Muscle of leg (tissue), 3 donors: ENCODE measurements at regions not wholly inside any gene's neighbourhood (a gene's known extent, or its start where the extent isn't known, plus 50 kb on each side); places are given as distances from the start of the nearest gene placed in this dataset.

Experiments used
- DNase-seq: peaks from one replicate; pipeline ENCODE4 v3.0.0; 2013
- H3K27ac ChIP-seq: one replicate; pipeline ENCODE4 v1.5.1; 2013; ENCODE audit warnings: mild to moderate bottlenecking, low read length, control low read depth
- H3K27me3 ChIP-seq: one replicate; pipeline ENCODE4 v1.6.1; 2013; ENCODE audit warnings: low read length; ENCODE audit not compliant: control insufficient read depth, insufficient read depth
- H3K36me3 ChIP-seq: one replicate; pipeline ENCODE4 v1.6.1; 2013; ENCODE audit warnings: low read length; ENCODE audit not compliant: control insufficient read depth, insufficient read depth
- H3K4me1 ChIP-seq: one replicate; pipeline ENCODE4 v1.6.1; 2013; ENCODE audit warnings: low read length; ENCODE audit not compliant: control insufficient read depth, insufficient read depth
- H3K4me3 ChIP-seq: one replicate; pipeline ENCODE4 v1.5.1; 2013; ENCODE audit warnings: low read length, control low read depth
- H3K9me3 ChIP-seq: replicated peaks from 2 replicates; pipeline ENCODE4 v1.6.1; 2013; ENCODE audit warnings: low read depth, low read length; ENCODE audit not compliant: control insufficient read depth
- WGBS: methylation state at CpG from one replicate; pipeline ENCODE4 v1.1.5; 2013; ENCODE audit warnings: missing lambda C conversion rate; ENCODE audit not compliant: insufficient coverage; 5-methylcytosine and 5-hydroxymethylcytosine counted together

- no CpG with 5 or more reads among the region's 1 CpG for WGBS
These were observed 136.3 kb upstream of the GLI3 start for GRCh38 chr7:42373285-42373684.

DNA sequence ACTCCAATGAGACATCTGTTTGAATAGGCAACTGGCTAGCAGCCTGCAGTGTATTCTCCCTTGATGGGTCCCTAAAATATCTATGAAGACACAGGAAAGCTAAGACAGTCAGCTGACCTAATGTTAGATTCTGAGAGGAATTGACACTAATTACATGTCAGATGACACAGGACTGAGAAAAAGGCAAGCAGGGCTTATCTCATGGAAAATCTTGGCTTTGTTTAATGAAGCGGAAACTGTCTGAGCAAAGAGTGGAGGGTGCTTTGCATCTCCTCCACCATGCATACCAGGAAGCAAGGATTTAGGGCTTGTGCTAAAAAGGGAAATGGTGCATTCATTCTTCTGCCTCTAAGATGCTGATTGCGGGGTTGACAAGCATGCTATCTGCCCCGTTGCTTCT, 135.5 kb upstream of the GLI3 start:
- WGBS: no CpG with 5 or more reads among the region's 3 CpGs
- Histone ChIP-seq H3K36me3 (no peaks in the 10 kb centered on the region), H3K27me3 (no peaks in the 10 kb centered on the region), H3K4me1 (peaks cover 3% of the 10 kb centered on the region), H3K27ac (no peak overlapping the region), H3K4me3 (no peak overlapping the region), H3K9me3 (peaks cover 2% of the 10 kb centered on the region)
- peak; percentile 35 for DNase-seq

More at GRCh38 chr7:42373285-42373684, 136.3 kb upstream of the GLI3 start:
- Histone ChIP-seq H3K27ac (no peak overlapping the region), H3K4me3 (no peak overlapping the region), H3K27me3 (no peaks in the 10 kb centered on the region), H3K36me3 (no peaks in the 10 kb centered on the region), H3K9me3 (peaks cover 2% of the 10 kb centered on the region), H3K4me1 (peaks cover 3% of the 10 kb centered on the region)
- DNase-seq: no peak

DNA sequence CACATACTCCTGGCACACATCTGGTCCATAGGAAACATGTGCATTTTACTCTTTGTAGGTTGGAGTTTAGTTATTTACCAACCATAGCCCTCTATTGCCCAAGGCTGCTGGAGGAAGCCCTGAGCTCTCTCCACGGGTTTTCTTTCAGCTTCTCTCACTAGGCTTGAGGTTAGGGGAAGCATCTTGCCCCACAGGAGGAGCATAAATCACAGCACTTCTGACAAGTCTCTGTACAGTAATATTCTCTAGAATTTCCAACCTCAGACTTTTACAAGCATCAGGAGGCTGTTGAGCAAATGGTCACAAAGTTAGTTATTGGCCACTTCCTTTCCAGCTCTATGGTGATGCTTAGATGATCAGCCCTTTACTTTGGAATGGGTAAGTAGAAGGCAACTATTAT, 122.9 kb upstream of the GLI3 start:
- WGBS: no CpG with 5 or more reads among the region's 1 CpG
- Histone ChIP-seq H3K36me3 (no peaks in the 10 kb centered on the region), H3K4me1 (no peaks in the 10 kb centered on the region), H3K27ac (no peak overlapping the region), H3K27me3 (no peaks in the 10 kb centered on the region), H3K4me3 (no peak overlapping the region), H3K9me3 (no peaks in the 10 kb centered on the region)
- DNase-seq: no peak

DNA sequence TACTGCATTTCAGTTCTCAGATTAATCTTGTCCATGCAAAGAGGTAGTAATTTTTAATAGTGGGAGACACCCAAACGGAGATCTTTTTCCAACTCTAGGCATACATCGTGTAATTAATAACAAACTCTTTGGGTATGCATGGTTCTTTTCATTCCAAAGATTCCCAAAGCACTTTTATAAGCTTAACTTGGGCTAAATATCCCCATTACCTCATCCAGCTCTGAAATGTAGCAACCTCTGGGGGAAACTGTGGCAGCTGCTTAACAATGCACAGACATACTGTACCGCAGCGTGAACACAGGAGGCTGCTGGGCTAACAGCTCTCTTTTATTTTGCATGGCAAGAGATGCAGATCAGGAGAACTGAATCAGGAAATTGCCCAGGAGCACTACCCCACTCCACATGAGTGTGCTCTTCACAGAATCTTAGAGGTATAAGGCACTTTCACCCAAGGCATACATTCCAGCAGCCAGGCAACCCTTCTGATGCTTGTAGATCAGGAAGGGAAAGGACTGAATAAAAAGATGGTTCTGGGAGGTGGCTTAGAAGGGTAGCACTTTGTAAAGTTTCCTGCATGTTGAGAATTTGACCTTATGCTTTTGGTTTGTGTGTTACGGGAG, 114.4 kb upstream of the GLI3 start:
- 21% methylated on average over 2 of the region's 5 CpGs for WGBS
- peaks cover 39% of the 10 kb centered on the region for H3K4me1 ChIP-seq
- DNase-seq: peak; percentile 91
- peak overlapping the region; percentile 67 for H3K27ac ChIP-seq
- no peak overlapping the region for H3K4me3 ChIP-seq
- H3K9me3 ChIP-seq: no peaks in the 10 kb centered on the region
- H3K27me3 ChIP-seq: no peaks in the 10 kb centered on the region
- H3K36me3 ChIP-seq: no peaks in the 10 kb centered on the region

- Histone ChIP-seq H3K36me3 (no peaks in the 10 kb centered on the region), H3K27ac (peak overlapping the region; percentile 67), H3K27me3 (no peaks in the 10 kb centered on the region), H3K4me1 (peaks cover 39% of the 10 kb centered on the region), H3K4me3 (no peak overlapping the region), H3K9me3 (no peaks in the 10 kb centered on the region)
- no CpG with 5 or more reads among the region's 2 CpGs for WGBS
- peak; percentile 91 for DNase-seq
These were observed 113.8 kb upstream of the GLI3 start for GRCh38 chr7:42350801-42351200.

DNA sequence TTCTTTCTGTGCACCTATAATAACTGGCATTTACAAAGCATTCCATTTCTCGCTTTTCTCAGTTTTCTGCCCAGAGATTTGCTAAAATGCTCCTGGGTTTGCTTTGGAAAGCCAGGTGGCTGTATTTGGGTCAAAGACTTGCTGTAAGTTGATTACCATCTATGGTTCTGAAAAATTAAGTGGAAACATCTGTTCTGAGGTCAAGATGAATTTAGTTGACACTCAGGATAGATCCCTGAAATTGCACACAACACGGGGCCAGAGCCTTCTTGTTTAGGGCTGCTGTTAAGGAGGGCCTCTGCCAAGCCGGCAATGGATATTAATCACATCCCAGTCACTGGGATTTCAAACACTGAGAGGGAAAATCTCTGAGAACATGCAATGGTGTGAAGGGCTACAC, 111.6 kb upstream of the GLI3 start:
- peak; percentile 76 for DNase-seq
- H3K4me1 ChIP-seq: peaks cover 41% of the 10 kb centered on the region
- no CpG with 5 or more reads among the region's 3 CpGs for WGBS
- H3K4me3 ChIP-seq: no peak overlapping the region
- no peaks in the 10 kb centered on the region for H3K27me3 ChIP-seq
- no peaks in the 10 kb centered on the region for H3K9me3 ChIP-seq
- H3K27ac ChIP-seq: no peak overlapping the region
- no peaks in the 10 kb centered on the region for H3K36me3 ChIP-seq

GRCh38 chr7:42348071-42348470, 111.1 kb upstream of the GLI3 start:
- Histone ChIP-seq H3K4me3 (no peak overlapping the region), H3K9me3 (no peaks in the 10 kb centered on the region), H3K4me1 (peaks cover 41% of the 10 kb centered on the region), H3K36me3 (no peaks in the 10 kb centered on the region), H3K27me3 (no peaks in the 10 kb centered on the region), H3K27ac (no peak overlapping the region)
- WGBS: no CpG with 5 or more reads among the region's 1 CpG
- DNase-seq: no peak

DNA sequence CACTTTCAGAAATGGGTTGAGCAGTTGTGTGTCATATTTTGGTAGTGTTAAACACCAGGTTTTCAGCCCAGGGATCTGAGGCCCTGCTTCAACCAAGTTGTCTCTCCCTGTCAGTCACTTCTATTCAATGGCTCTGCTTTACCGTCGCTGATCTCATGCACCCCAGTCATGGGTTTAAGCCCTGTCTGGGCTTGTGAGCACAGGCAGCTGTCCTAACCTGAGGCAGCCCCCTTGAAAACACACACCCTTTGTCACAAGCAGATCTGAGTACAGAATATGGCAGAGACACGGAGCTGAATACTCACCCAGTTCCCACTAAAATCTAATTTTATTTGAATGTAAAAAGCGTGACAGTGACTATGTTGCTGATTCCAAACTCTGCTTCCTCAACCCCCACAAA, 110.6 kb upstream of the GLI3 start:
- H3K27me3 ChIP-seq: no peaks in the 10 kb centered on the region
- no peaks in the 10 kb centered on the region for H3K36me3 ChIP-seq
- H3K4me3 ChIP-seq: no peak overlapping the region
- H3K4me1 ChIP-seq: peaks cover 41% of the 10 kb centered on the region
- H3K9me3 ChIP-seq: no peaks in the 10 kb centered on the region
- no peak overlapping the region for H3K27ac ChIP-seq
- WGBS: 58% methylated on average over 2 of the region's 4 CpGs
- no peak for DNase-seq

- Histone ChIP-seq H3K27me3 (no peaks in the 10 kb centered on the region), H3K9me3 (no peaks in the 10 kb centered on the region), H3K27ac (no peak overlapping the region), H3K36me3 (no peaks in the 10 kb centered on the region), H3K4me3 (no peak overlapping the region), H3K4me1 (peaks cover 29% of the 10 kb centered on the region)
- WGBS: no CpG with 5 or more reads among the region's 1 CpG
- no peak for DNase-seq
These were observed 108.7 kb upstream of the GLI3 start for GRCh38 chr7:42345478-42346299.

- no peaks in the 10 kb centered on the region for H3K9me3 ChIP-seq
- no peaks in the 10 kb centered on the region for H3K27me3 ChIP-seq
- H3K4me3 ChIP-seq: no peak overlapping the region
- H3K36me3 ChIP-seq: no peaks in the 10 kb centered on the region
- DNase-seq: no peak
- WGBS: 60% methylated on average over 3 of the region's 3 CpGs
- peaks cover 21% of the 10 kb centered on the region for H3K4me1 ChIP-seq
- H3K27ac ChIP-seq: no peak overlapping the region
These were observed 107.3 kb upstream of the GLI3 start for GRCh38 chr7:42344198-42344755.
